ENCODE measurements at regions not wholly inside any gene's neighbourhood (a gene's known extent, or its start where the extent isn't known, plus 50 kb on each side); places are given as distances from the start of the nearest gene placed in this dataset.

DNA sequence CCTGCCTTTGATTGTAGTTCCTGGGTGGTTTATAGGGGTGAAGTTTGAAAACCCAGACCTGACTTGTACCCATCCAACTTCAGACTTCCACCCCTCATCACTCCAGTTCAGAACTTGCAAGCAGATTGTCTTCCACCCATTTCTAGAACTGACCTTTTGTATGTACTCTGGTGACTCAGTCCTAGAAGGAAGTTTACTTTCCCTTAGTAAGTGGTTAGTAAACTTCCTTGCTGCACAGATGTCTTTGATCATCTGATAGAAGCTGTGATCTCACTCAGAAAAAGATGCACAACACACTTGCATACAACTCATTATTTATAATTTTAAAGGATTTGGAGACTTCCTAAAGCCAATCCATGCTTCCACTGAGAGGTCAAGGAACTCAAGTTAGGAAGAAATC lies 368.0 kb downstream of the MFSD1 start:
- no peak overlapping the region for H3K4me3 ChIP-seq (ENCODE audit: low read depth, low read length)
- TF ChIP-seq, protein P1, sequence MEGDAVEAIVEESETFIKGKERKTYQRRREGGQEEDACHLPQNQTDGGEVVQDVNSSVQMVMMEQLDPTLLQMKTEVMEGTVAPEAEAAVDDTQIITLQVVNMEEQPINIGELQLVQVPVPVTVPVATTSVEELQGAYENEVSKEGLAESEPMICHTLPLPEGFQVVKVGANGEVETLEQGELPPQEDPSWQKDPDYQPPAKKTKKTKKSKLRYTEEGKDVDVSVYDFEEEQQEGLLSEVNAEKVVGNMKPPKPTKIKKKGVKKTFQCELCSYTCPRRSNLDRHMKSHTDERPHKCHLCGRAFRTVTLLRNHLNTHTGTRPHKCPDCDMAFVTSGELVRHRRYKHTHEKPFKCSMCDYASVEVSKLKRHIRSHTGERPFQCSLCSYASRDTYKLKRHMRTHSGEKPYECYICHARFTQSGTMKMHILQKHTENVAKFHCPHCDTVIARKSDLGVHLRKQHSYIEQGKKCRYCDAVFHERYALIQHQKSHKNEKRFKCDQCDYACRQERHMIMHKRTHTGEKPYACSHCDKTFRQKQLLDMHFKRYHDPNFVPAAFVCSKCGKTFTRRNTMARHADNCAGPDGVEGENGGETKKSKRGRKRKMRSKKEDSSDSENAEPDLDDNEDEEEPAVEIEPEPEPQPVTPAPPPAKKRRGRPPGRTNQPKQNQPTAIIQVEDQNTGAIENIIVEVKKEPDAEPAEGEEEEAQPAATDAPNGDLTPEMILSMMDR (IDR thresholded peaks at IDR 0.05; ENCODE audit: low read depth, low read length), result no peak
- in situ Hi-C loops (cut with HindIII; ENCODE audit: low sequenced_read_pairs), result no loop called here
- DNase-seq (ENCODE audit: low read depth, low spot score), result peak; percentile 83

- DNase-seq (ENCODE audit: low read depth, low spot score), result peak; percentile 80
- H3K4me3 ChIP-seq (ENCODE audit: low read depth, low read length), result no peak overlapping the region
- TF ChIP-seq, protein P1 (IDR thresholded peaks at IDR 0.05; ENCODE audit: low read depth, low read length), result no peak
- in situ Hi-C loops (cut with HindIII; ENCODE audit: low sequenced_read_pairs), result no loop called here
Observed at GRCh38 chr3:159170436-159171003, 368.7 kb downstream of the MFSD1 start.

DNA sequence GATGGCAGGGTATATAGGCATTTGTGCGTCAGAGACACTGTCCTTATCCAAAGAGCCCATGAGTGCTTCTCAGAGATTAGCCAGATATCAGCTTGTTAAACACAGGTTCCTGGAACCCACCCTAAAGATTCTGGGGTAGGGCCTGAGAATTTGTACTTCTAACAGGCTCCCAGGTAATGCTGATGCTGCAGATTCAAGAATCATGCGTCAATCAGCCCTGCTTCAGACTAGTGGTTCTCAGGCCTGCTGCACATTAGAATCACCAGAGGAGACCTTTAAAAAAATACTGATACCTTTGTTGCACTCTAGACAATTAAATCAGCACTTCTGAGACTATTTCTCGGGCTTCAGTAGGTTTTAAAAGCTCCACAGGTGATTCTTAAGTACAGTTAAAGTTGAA lies 369.5 kb downstream of the MFSD1 start:
- TF ChIP-seq, protein P1 (IDR thresholded peaks at IDR 0.05; ENCODE audit: low read depth, low read length), result no peak
- in situ Hi-C loops (cut with HindIII; ENCODE audit: low sequenced_read_pairs), result no loop called here
- H3K4me3 ChIP-seq (ENCODE audit: low read depth, low read length), result no peak overlapping the region
- DNase-seq (ENCODE audit: low read depth, low spot score), result no peak

DNA sequence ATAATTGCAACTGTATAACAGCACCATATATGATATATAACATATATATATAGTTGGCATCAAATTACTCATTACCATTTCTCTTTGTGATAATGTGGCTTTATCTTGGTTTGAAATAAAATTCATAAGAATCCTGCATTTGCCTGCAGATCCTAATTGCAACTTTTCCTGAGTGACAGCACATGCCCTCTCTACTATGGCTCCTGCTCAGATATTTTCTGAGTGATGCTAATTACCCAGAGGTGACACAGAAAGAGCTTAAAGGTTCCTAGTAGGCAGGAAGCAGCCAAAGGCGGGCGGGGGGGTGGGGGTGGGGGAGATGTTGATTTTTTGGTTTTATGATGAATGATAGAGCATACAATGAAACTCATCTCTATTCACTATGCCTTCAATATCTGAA lies 370.6 kb downstream of the MFSD1 start:
- in situ Hi-C loops (cut with HindIII; ENCODE audit: low sequenced_read_pairs), result no loop called here
- H3K4me3 ChIP-seq (ENCODE audit: low read depth, low read length), result no peak overlapping the region
- DNase-seq (ENCODE audit: low read depth, low spot score), result no peak
- TF ChIP-seq, protein P1 (IDR thresholded peaks at IDR 0.05; ENCODE audit: low read depth, low read length), result no peak

GRCh38 chr3:159174715-159175692 lies 373.1 kb downstream of the MFSD1 start:
- TF ChIP-seq, protein P1 (IDR thresholded peaks at IDR 0.05; ENCODE audit: low read depth, low read length), result no peak
- H3K4me3 ChIP-seq (ENCODE audit: low read depth, low read length), result no peak overlapping the region
- in situ Hi-C loops (cut with HindIII; ENCODE audit: low sequenced_read_pairs), result no loop called here
- peak; percentile 31 for DNase-seq (ENCODE audit: low read depth, low spot score)

- no peak for DNase-seq (ENCODE audit: low read depth, low spot score)
- TF ChIP-seq, protein P1 (IDR thresholded peaks at IDR 0.05; ENCODE audit: low read depth, low read length), result no peak
- in situ Hi-C loops (cut with HindIII; ENCODE audit: low sequenced_read_pairs), result no loop called here
- H3K4me3 ChIP-seq (ENCODE audit: low read depth, low read length), result no peak overlapping the region
Observed at GRCh38 chr3:159178209-159178897, 376.5 kb downstream of the MFSD1 start.
